ENCODE measurements at regions not wholly inside any gene's neighbourhood (a gene's known extent, or its start where the extent isn't known, plus 50 kb on each side); places are given as distances from the start of the nearest gene placed in this dataset.

DNA sequence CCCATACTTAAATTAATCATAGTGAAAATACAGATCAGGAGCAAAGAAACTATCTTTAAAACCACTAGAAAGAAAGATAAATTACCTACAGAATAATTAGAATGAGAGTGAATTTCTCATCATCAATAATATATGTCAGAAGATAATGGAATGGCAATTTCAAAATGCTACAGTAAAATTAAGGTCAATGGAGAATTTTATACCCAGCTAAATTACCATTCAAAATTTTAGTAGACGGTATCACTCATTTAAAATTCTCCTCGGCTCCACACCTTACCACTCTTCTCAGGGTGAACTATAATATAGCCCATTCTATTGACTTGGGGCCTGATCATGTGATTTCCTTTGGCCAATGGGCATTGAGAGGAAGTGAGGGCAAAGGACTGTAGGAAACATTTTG lies 192.5 kb upstream of the TCERG1L start:
- TF ChIP-seq, protein P1, sequence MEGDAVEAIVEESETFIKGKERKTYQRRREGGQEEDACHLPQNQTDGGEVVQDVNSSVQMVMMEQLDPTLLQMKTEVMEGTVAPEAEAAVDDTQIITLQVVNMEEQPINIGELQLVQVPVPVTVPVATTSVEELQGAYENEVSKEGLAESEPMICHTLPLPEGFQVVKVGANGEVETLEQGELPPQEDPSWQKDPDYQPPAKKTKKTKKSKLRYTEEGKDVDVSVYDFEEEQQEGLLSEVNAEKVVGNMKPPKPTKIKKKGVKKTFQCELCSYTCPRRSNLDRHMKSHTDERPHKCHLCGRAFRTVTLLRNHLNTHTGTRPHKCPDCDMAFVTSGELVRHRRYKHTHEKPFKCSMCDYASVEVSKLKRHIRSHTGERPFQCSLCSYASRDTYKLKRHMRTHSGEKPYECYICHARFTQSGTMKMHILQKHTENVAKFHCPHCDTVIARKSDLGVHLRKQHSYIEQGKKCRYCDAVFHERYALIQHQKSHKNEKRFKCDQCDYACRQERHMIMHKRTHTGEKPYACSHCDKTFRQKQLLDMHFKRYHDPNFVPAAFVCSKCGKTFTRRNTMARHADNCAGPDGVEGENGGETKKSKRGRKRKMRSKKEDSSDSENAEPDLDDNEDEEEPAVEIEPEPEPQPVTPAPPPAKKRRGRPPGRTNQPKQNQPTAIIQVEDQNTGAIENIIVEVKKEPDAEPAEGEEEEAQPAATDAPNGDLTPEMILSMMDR (IDR thresholded peaks at IDR 0.05; ENCODE audit: borderline replicate concordance, insufficient read depth, low read depth, low read length): no peak
- H3K4me3 ChIP-seq (ENCODE audit: low read depth, low read length): no peak overlapping the region

DNA sequence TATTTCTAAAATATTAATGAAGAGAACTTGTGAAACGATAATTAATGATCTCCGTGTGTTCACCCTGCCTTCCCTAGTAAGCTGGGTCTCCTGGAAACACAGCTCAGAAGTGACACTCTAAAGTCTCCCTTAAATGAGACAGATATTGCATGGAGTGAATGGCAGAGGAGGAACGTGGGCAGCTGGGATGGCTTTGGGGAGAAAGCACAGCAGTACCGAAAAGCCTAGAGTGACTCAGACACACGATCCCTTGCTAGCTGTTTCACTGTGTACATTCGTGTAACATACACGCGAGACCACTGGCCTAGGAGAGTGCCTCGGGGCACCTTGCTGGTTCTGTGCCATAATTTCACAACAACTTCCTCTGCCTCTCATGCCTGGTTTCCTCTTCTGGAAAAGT lies 199.9 kb upstream of the TCERG1L start:
- TF ChIP-seq, protein P1 (IDR thresholded peaks at IDR 0.05; ENCODE audit: borderline replicate concordance, insufficient read depth, low read depth, low read length): no peak
- no peak overlapping the region for H3K4me3 ChIP-seq (ENCODE audit: low read depth, low read length)

DNA sequence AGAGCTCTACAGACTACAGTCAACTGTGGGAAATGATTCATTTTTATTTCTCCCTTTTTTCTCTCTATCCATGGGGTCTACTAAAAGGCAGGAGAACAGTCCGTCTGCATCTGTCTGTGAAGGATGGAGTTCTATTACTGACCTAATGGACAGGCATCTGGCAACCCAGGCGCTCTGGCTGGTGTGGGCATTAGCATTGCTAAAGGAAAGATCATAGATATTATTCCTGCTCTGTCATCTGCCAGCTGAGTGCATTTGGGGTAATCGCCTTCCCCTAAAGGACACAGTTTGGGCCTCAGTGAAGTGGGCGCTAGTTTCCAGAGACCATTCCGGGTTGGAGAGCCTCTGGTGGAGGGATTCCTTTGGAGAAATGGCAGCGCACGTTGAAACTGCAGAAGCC lies 201.3 kb upstream of the TCERG1L start:
- no peak overlapping the region for H3K4me3 ChIP-seq (ENCODE audit: low read depth, low read length)
- TF ChIP-seq, protein P1 (IDR thresholded peaks at IDR 0.05; ENCODE audit: borderline replicate concordance, insufficient read depth, low read depth, low read length): no peak

DNA sequence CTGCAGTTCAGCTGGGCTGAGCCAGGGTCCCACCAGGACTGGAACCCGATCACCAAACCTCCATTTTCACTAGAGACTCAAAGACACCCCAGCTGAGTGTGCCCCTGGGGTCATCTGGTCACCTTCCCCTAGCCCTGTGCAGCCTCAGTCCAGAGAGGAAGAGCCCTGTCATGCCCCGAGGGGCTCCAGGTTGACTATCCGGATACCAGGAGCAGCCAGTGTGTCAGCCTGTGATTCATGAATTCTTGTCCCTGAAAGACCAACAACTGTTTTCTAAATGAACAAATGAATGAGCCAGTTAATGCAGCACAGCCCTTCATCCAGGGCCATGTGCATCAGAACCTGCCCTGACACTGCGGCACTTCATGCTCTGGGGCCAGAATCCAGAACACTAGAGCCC lies 201.9 kb upstream of the TCERG1L start:
- TF ChIP-seq, protein P1 (IDR thresholded peaks at IDR 0.05; ENCODE audit: borderline replicate concordance, insufficient read depth, low read depth, low read length): no peak
- no peak overlapping the region for H3K4me3 ChIP-seq (ENCODE audit: low read depth, low read length)

DNA sequence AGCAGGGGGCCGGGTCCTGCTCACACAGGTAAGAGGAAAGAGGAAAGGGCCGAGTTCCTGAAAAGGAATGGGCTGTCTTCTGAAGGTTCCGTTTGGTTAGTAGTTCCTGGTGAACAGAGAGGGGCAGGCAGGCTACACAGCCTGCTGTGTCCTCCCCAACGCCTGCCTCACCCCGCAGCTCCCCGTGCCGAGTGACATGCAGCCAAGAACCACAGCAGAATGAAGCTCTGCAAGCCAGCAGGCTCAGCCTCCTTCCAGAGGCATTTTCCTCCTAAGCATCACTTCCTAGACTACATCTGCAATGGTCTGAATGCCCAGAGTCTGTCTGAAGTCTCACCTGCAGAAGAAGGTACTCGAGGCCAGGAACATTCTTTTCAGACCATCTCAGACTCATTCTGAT lies 202.4 kb upstream of the TCERG1L start:
- H3K4me3 ChIP-seq (ENCODE audit: low read depth, low read length): no peak overlapping the region
- TF ChIP-seq, protein P1 (IDR thresholded peaks at IDR 0.05; ENCODE audit: borderline replicate concordance, insufficient read depth, low read depth, low read length): no peak

DNA sequence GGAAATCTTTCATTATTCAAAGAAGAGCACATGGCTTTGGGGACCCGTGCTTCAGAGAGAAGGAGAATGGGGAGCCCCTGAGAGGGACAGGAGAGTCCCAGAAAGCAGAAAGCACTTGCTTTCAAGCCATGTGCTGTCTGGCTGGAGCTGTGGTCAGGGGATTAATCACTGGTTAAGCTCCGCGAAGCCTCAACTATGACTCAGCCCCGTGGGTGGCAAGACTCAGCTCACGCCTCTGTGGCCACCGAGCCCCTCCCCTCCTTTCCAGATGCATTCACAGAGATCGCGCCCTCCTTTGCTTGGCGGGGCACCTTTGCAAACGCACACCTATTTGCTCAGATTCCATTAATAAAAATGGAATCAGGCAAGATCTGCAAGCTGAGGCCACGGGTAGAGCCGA lies 202.9 kb upstream of the TCERG1L start:
- TF ChIP-seq, protein P1 (IDR thresholded peaks at IDR 0.05; ENCODE audit: borderline replicate concordance, insufficient read depth, low read depth, low read length): no peak
- no peak overlapping the region for H3K4me3 ChIP-seq (ENCODE audit: low read depth, low read length)

DNA sequence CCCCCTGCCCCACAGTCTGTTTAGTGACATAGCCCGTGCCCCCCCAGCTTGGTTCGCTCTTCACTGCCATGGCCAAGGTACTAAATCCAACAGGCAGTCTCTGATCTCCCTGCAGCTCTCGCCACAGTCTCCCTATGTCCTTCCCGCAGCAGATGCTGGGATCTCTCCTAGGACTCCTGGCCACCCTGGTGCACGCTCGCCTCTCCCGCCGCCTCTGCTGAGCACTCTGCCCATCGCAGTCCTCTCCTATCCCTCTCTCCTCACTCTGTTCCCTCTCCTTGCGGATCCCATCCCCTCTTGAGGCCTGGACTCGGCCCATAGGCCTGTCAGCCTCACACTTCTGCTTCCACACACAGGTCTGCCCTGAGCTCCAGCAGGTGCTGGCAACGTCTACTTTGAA lies 204.8 kb upstream of the TCERG1L start:
- TF ChIP-seq, protein P1 (IDR thresholded peaks at IDR 0.05; ENCODE audit: borderline replicate concordance, insufficient read depth, low read depth, low read length): no peak
- H3K4me3 ChIP-seq (ENCODE audit: low read depth, low read length): no peak overlapping the region
